Gastroesophageal sphincter (tissue), 4 donors: ENCODE measurements at regions not wholly inside any gene's neighbourhood (a gene's known extent, or its start where the extent isn't known, plus 50 kb on each side); places are given as distances from the start of the nearest gene placed in this dataset.
A peak's percentile ranks its signal among the peaks of the same experiment; 100 is the strongest.

Experiments
- ATAC-seq: fragments of 150-250 bp; one replicate; pipeline ENCODE4 v1.9.1; 2016; ENCODE audit warnings: mild to moderate bottlenecking, moderate library complexity
- H3K27ac ChIP-seq, 4 donors: fragments of 200-600 bp; sonication (generic) in 3 of 4; 1 replicate in 3 of 4; 2 replicates in 1 of 4; pipeline ENCODE4 v1.5.1; 2016 to 2019
- H3K27me3 ChIP-seq: fragments of 200-600 bp; sonication (generic); one replicate; pipeline ENCODE4 v1.5.1; 2019
- H3K36me3 ChIP-seq, 2 donors: fragments of 200-600 bp; sonication (generic); one replicate each; pipeline ENCODE4 v1.5.1; 2019; ENCODE audit warnings: control low read depth in 1 of 2
- H3K4me1 ChIP-seq, 3 donors: fragments of 200-600 bp; sonication (generic); 1 replicate in 2 of 3; 2 replicates in 1 of 3; pipeline ENCODE4 v1.5.1; 2016 to 2019; ENCODE audit warnings: control low read depth in 2 of 3
- H3K4me3 ChIP-seq, 2 donors: fragments of 200-600 bp; sonication (generic); one replicate each; pipeline ENCODE4 v1.5.1; 2019; ENCODE audit warnings: mild to moderate bottlenecking in 1 of 2, moderate library complexity in 1 of 2
- H3K9me3 ChIP-seq, 3 donors: fragments of 200-600 bp; sonication (generic); one replicate each; pipeline ENCODE4 v1.5.1; 2017 to 2019; ENCODE audit warnings: control low read depth in 2 of 3
- CTCF ChIP-seq, 4 experiments: fragments of 200-600 bp in 2 of 4; fragments of 450-650 bp in 2 of 4; sonication (generic) in 1 of 4; IDR thresholded peaks; one replicate each; pipeline ENCODE4 v1.5.1; 2017 to 2019; ENCODE audit warnings: antibody characterized with exemption in 4 of 4, mild to moderate bottlenecking in 2 of 4, moderate library complexity in 2 of 4
- EP300 ChIP-seq: sonication (generic); formaldehyde crosslinking; IDR thresholded peaks from one replicate; pipeline ENCODE4 v1.6.1; 2017; ENCODE audit warnings: antibody characterized with exemption, mild to moderate bottlenecking
- POLR2A ChIP-seq, 2 donors: fragments of 450-650 bp; IDR thresholded peaks; one replicate each; pipeline ENCODE4 v1.6.1; 2017; ENCODE audit warnings: antibody characterized with exemption in 2 of 2, mild to moderate bottlenecking in 2 of 2, moderate library complexity in 1 of 2
- POLR2AphosphoS5 ChIP-seq: sonication (generic); formaldehyde crosslinking; IDR thresholded peaks from one replicate; pipeline ENCODE4 v1.6.1; 2017; ENCODE audit warnings: antibody characterized with exemption
- WGBS, 2 donors: methylation state at CpG; one replicate each; pipeline ENCODE4 v1.1.5; 2018; ENCODE audit warnings: low coverage in 1 of 2; 5-methylcytosine and 5-hydroxymethylcytosine counted together

DNA sequence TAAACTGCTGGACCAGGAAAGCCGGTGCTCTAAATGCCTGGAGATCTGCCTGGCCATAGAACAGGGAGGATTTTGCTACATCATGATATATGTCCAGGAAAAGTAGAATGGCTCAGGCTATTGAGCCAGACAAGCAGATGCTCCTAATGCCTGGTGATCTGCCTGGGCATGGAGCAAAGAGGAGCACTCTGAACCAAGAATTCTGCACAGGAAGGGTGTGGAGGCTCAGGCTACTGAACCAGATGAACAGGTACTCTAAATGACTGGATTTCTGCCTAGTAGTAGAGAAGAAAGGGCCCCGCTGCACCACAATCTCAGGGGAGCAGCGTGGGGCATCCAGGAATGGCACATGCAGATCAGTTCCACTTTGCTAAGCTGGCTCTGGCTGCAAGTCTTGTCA is 607.9 kb downstream of the ANKRD50 start:
- Histone ChIP-seq H3K4me3 (no peak overlapping the region), H3K9me3 (no peaks in the 10 kb centered on the region), H3K27ac (no peak overlapping the region), H3K4me1 (no peaks in the 10 kb centered on the region), H3K36me3 (no peaks in the 10 kb centered on the region), H3K27me3 (no peaks in the 10 kb centered on the region)
- WGBS, 2 donors = 100% methylated on average over 2 of the region's 3 CpGs; no CpG with 5 or more reads in 1 of the 2 donors
- no peak for ATAC-seq
- TF ChIP-seq CTCF (IDR thresholded peaks at IDR 0.05) (no peak), EP300 (no peak), POLR2AphosphoS5 (no peak), POLR2A (IDR thresholded peaks at IDR 0.05) (no peak)

- no peaks in the 10 kb centered on the region for H3K36me3 ChIP-seq
- no peak overlapping the region for H3K4me3 ChIP-seq
- H3K27me3 ChIP-seq = no peaks in the 10 kb centered on the region
- H3K4me1 ChIP-seq = no peaks in the 10 kb centered on the region
- no peaks in the 10 kb centered on the region for H3K9me3 ChIP-seq
- TF ChIP-seq POLR2A (IDR thresholded peaks at IDR 0.05) (no peak), CTCF (IDR thresholded peaks at IDR 0.05) (no peak), EP300 (no peak), POLR2AphosphoS5 (no peak)
- no peak overlapping the region for H3K27ac ChIP-seq
- WGBS, 2 donors = 18 to 25% methylated on average over 2 of the region's 2 CpGs
- no peak for ATAC-seq
These were observed 607.3 kb downstream of the ANKRD50 start for GRCh38 chr4:124105212-124105611.

- ATAC-seq = no peak
- Histone ChIP-seq H3K36me3 (no peaks in the 10 kb centered on the region), H3K4me1 (peaks cover 0 to 13% (median 2%) of the 10 kb centered on the region in 3 donors), H3K4me3 (no peak overlapping the region), H3K27me3 (no peaks in the 10 kb centered on the region), H3K9me3 (no peaks in the 10 kb centered on the region), H3K27ac (peak overlapping the region in 2 of 4 donors; percentile 23 to 28)
- no peak for TF ChIP-seq POLR2AphosphoS5
- TF ChIP-seq EP300 = no peak
- TF ChIP-seq POLR2A (IDR thresholded peaks at IDR 0.05) = no peak
- no peak for TF ChIP-seq CTCF (IDR thresholded peaks at IDR 0.05)
- 57 to 59% methylated on average over 2 of the region's 2 CpGs for WGBS, 2 donors
These were observed 601.1 kb downstream of the ANKRD50 start for GRCh38 chr4:124111411-124111810.

DNA sequence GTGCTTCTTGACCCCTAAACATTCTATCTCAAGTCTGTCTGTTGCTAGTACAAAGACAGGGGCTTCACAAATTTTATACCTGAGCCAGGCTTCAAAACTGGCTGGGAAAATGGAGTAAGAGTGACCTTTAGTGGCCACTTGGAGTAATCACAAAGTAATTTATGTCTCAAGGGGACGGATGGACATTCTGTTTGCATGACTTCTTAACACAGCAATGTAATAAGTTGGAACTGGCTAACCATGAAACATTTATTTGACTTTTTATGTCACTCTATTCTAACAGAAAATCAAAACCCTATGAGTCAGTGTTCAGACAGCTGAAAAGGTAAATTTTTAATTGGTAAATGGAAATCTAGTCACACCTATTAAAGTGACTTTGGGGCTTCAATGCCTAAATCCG is 600.6 kb downstream of the ANKRD50 start:
- 42 to 49% methylated on average over 2 of the region's 2 CpGs for WGBS, 2 donors
- Histone ChIP-seq H3K27me3 (no peaks in the 10 kb centered on the region), H3K36me3 (no peaks in the 10 kb centered on the region), H3K4me1 (peaks cover 0 to 13% (median 2%) of the 10 kb centered on the region in 3 donors), H3K4me3 (no peak overlapping the region), H3K27ac (peak overlapping the region in 2 of 4 donors; percentile 23 to 54), H3K9me3 (no peaks in the 10 kb centered on the region)
- peak; percentile 88 for ATAC-seq
- TF ChIP-seq EP300 (no peak), POLR2A (IDR thresholded peaks at IDR 0.05) (no peak), CTCF (IDR thresholded peaks at IDR 0.05) (peak; percentile 61 to 84 (median 76)), POLR2AphosphoS5 (peak; percentile 40)

GRCh38 chr4:124118061-124118460 is 594.5 kb downstream of the ANKRD50 start:
- Histone ChIP-seq H3K4me1 (no peaks in the 10 kb centered on the region), H3K4me3 (no peak overlapping the region), H3K27ac (no peak overlapping the region), H3K9me3 (no peaks in the 10 kb centered on the region), H3K36me3 (no peaks in the 10 kb centered on the region), H3K27me3 (no peaks in the 10 kb centered on the region)
- no peak for ATAC-seq
- 61 to 68% methylated on average over 2 of the region's 2 CpGs for WGBS, 2 donors
- TF ChIP-seq CTCF (IDR thresholded peaks at IDR 0.05) = no peak
